ENCODE measurements at regions not wholly inside any gene's neighbourhood (a gene's known extent, or its start where the extent isn't known, plus 50 kb on each side); places are given as distances from the start of the nearest gene placed in this dataset.

DNA sequence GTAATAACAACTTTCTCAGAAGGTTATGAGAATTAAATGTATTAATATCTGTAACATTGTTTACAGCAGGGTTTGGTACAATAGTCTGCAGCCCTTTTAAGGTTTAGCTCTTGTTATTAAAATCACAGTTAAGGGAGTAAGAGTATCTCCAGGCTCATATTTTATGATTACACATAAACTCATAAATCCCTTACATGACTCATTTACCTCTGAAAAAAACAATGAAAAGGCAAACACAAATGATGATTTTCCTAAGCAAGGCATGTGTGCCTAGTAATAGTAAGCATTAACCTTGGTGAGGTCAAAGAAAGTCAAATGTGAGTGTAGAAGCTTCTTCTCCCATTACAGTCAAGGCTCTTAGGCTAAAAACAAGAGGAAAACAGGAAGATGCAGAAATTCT, 84.5 kb upstream of the ADGRL4 start:
- POLR2A ChIA-PET = no interaction called here
- Mint-ChIP-seq H3K27ac (no peak overlapping the region), H3K27me3 (no peaks in the 10 kb centered on the region), H3K9me3 (peaks cover 4% of the 10 kb centered on the region), H3K36me3 (ENCODE audit: low read depth) (no peaks in the 10 kb centered on the region), H3K4me1 (ENCODE audit: low read depth) (no peaks in the 10 kb centered on the region), H3K4me3 (no peak overlapping the region)
- CTCF ChIA-PET = no interaction called here
- ATAC-seq (ENCODE audit: poor library complexity) = no peak
- Histone ChIP-seq H3K4me3 (ENCODE audit: low read length) (no peak overlapping the region), H3K27ac (ENCODE audit: low read depth in 1 of 2, low read length in 2 of 2) (no peak overlapping the region), H3K4me1 (ENCODE audit: insufficient read depth, low read length) (no peaks in the 10 kb centered on the region), H3K9me3 (ENCODE audit: control insufficient read depth in 1 of 2, insufficient read depth in 1 of 2, low read length in 2 of 2) (no peaks in the 10 kb centered on the region), H3K27me3 (ENCODE audit: control insufficient read depth in 1 of 2, insufficient read depth in 2 of 2, low read length in 2 of 2) (no peaks in the 10 kb centered on the region), H3K36me3 (ENCODE audit: insufficient read depth, low read length) (no peaks in the 10 kb centered on the region)
- DNase-seq = no peak
- TF ChIP-seq, protein P1, sequence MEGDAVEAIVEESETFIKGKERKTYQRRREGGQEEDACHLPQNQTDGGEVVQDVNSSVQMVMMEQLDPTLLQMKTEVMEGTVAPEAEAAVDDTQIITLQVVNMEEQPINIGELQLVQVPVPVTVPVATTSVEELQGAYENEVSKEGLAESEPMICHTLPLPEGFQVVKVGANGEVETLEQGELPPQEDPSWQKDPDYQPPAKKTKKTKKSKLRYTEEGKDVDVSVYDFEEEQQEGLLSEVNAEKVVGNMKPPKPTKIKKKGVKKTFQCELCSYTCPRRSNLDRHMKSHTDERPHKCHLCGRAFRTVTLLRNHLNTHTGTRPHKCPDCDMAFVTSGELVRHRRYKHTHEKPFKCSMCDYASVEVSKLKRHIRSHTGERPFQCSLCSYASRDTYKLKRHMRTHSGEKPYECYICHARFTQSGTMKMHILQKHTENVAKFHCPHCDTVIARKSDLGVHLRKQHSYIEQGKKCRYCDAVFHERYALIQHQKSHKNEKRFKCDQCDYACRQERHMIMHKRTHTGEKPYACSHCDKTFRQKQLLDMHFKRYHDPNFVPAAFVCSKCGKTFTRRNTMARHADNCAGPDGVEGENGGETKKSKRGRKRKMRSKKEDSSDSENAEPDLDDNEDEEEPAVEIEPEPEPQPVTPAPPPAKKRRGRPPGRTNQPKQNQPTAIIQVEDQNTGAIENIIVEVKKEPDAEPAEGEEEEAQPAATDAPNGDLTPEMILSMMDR (IDR thresholded peaks at IDR 0.05) = no peak
- intact Hi-C loops (cut with DNase I, micrococcal nuclease) = no loop called here

DNA sequence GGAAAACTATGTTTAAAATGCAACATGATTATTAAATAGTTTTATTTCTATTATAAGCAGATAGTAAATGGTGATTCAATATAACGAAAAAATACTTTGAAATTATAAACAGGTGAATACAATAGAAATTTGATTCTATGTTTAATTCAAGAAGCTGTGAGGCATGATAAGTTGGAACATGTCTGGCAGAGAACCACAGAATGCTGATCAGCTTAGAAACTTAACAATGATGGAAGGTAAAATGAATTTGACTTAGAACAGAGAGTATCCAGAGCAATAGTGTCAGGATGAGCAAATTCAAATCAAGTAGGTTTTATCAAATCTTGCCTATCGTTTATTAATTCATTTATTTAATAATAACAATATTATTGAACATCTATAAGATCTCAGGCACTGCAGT, 83.4 kb upstream of the ADGRL4 start:
- Histone ChIP-seq H3K27me3 (ENCODE audit: control insufficient read depth in 1 of 2, insufficient read depth in 2 of 2, low read length in 2 of 2) (no peaks in the 10 kb centered on the region), H3K9me3 (ENCODE audit: control insufficient read depth in 1 of 2, insufficient read depth in 1 of 2, low read length in 2 of 2) (no peaks in the 10 kb centered on the region), H3K36me3 (ENCODE audit: insufficient read depth, low read length) (no peaks in the 10 kb centered on the region), H3K27ac (ENCODE audit: low read depth in 1 of 2, low read length in 2 of 2) (no peak overlapping the region), H3K4me1 (ENCODE audit: insufficient read depth, low read length) (no peaks in the 10 kb centered on the region), H3K4me3 (ENCODE audit: low read length) (no peak overlapping the region)
- CTCF ChIA-PET = no interaction called here
- H3K9me3 Mint-ChIP-seq = peaks cover 4% of the 10 kb centered on the region
- H3K27ac Mint-ChIP-seq = no peak overlapping the region
- H3K4me1 Mint-ChIP-seq (ENCODE audit: low read depth) = no peaks in the 10 kb centered on the region
- DNase-seq (no peak), ATAC-seq (ENCODE audit: poor library complexity) (no peak)
- POLR2A ChIA-PET = no interaction called here
- H3K36me3 Mint-ChIP-seq (ENCODE audit: low read depth) = no peaks in the 10 kb centered on the region
- no peaks in the 10 kb centered on the region for H3K27me3 Mint-ChIP-seq
- H3K4me3 Mint-ChIP-seq = no peak overlapping the region
- intact Hi-C loops (cut with DNase I, micrococcal nuclease) = no loop called here
- TF ChIP-seq, protein P1 (IDR thresholded peaks at IDR 0.05) = no peak

DNA sequence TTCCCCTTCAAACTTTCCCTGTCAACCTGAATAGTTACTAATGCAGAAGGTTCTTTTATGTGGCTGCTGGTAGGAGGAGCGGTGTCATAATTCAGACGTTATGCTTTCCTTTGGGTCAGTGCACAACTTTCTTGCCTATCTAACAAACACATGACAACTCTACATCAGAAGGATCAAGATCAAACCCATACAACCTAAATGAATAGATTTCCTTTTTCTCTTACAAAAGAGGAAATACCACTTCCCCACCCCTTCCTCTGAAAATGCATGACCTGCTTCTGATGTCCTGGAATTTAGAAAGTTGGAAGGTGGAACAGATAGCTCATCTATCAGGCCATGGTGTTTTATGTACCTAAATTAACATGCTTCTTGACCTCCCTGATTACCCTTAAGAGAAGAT, 75.7 kb upstream of the ADGRL4 start:
- H3K27me3 ChIP-seq (ENCODE audit: control insufficient read depth in 1 of 2, insufficient read depth in 2 of 2, low read length in 2 of 2) = no peaks in the 10 kb centered on the region
- no peak overlapping the region for H3K27ac Mint-ChIP-seq
- TF ChIP-seq, protein P1 (IDR thresholded peaks at IDR 0.05) = no peak
- H3K4me3 ChIP-seq (ENCODE audit: low read length) = no peak overlapping the region
- intact Hi-C loops (cut with DNase I, micrococcal nuclease) = no loop called here
- H3K4me1 ChIP-seq (ENCODE audit: insufficient read depth, low read length) = no peaks in the 10 kb centered on the region
- no peaks in the 10 kb centered on the region for H3K4me1 Mint-ChIP-seq (ENCODE audit: low read depth)
- H3K9me3 Mint-ChIP-seq = no peaks in the 10 kb centered on the region
- ChIA-PET POLR2A (no interaction called here), CTCF (no interaction called here)
- DNase-seq = no peak
- no peaks in the 10 kb centered on the region for H3K9me3 ChIP-seq (ENCODE audit: control insufficient read depth in 1 of 2, insufficient read depth in 1 of 2, low read length in 2 of 2)
- no peaks in the 10 kb centered on the region for H3K27me3 Mint-ChIP-seq
- no peak overlapping the region for H3K27ac ChIP-seq (ENCODE audit: low read depth in 1 of 2, low read length in 2 of 2)
- no peak overlapping the region for H3K4me3 Mint-ChIP-seq
- H3K36me3 Mint-ChIP-seq (ENCODE audit: low read depth) = no peaks in the 10 kb centered on the region
- no peak for ATAC-seq (ENCODE audit: poor library complexity)
- no peaks in the 10 kb centered on the region for H3K36me3 ChIP-seq (ENCODE audit: insufficient read depth, low read length)
